Stimulated activated memory B cell treated with anti-CD40 and anti-IgM and Interleukin-4, amounts not matched to agents 10 μg/mL and 1 μg/mL and 100 μg/mL, for 72 hours (primary cell): ENCODE measurements at regions not wholly inside any gene's neighbourhood (a gene's known extent, or its start where the extent isn't known, plus 50 kb on each side); places are given as distances from the start of the nearest gene placed in this dataset.

Experiments
- ATAC-seq: fragments of 150-1000 bp; cut with Tn5 transposase; 2 replicates; pipeline ENCODE4 v1.10.0; 2021
- H3K27ac Mint-ChIP-seq: one replicate; pipeline ENCODE4 v1.8.0; 2022; ENCODE audit warnings: mild to moderate bottlenecking, mixed read lengths
- H3K27me3 Mint-ChIP-seq: one replicate; pipeline ENCODE4 v1.8.0; 2022; ENCODE audit warnings: mixed read lengths
- H3K36me3 Mint-ChIP-seq: one replicate; pipeline ENCODE4 v1.8.0; 2022; ENCODE audit warnings: mixed read lengths
- H3K4me1 Mint-ChIP-seq: one replicate; pipeline ENCODE4 v1.8.0; 2022; ENCODE audit warnings: mixed read lengths
- H3K4me3 Mint-ChIP-seq: one replicate; pipeline ENCODE4 v1.8.0; 2022; ENCODE audit warnings: mild to moderate bottlenecking, moderate library complexity, mixed read lengths
- H3K9me3 Mint-ChIP-seq: one replicate; pipeline ENCODE4 v1.8.0; 2022; ENCODE audit warnings: mixed read lengths

- Mint-ChIP-seq H3K36me3 (no peaks in the 10 kb centered on the region), H3K9me3 (no peaks in the 10 kb centered on the region), H3K27ac (peak overlapping the region; percentile 63), H3K4me1 (peaks cover 29% of the 10 kb centered on the region), H3K4me3 (no peak overlapping the region), H3K27me3 (no peaks in the 10 kb centered on the region)
- ATAC-seq = no peak
Observed at GRCh38 chr3:112412494-112412893, 79.5 kb downstream of the CD200 start.

GRCh38 chr3:112413074-112413473 is 80.1 kb downstream of the CD200 start:
- ATAC-seq = no peak
- Mint-ChIP-seq H3K4me3 (peak overlapping the region; percentile 16), H3K9me3 (no peaks in the 10 kb centered on the region), H3K27me3 (no peaks in the 10 kb centered on the region), H3K36me3 (no peaks in the 10 kb centered on the region), H3K4me1 (peaks cover 23% of the 10 kb centered on the region), H3K27ac (peak overlapping the region; percentile 63)

- no peak for ATAC-seq
- H3K36me3 Mint-ChIP-seq = peaks cover 2% of the 10 kb centered on the region
- H3K27me3 Mint-ChIP-seq = no peaks in the 10 kb centered on the region
- H3K9me3 Mint-ChIP-seq = no peaks in the 10 kb centered on the region
- peak overlapping the region; percentile 63 for H3K27ac Mint-ChIP-seq
- peaks cover 18% of the 10 kb centered on the region for H3K4me1 Mint-ChIP-seq
- no peak overlapping the region for H3K4me3 Mint-ChIP-seq
Observed at GRCh38 chr3:112413722-112414121, 80.8 kb downstream of the CD200 start.
